ENCODE measurements at regions not wholly inside any gene's neighbourhood (a gene's known extent, or its start where the extent isn't known, plus 50 kb on each side); places are given as distances from the start of the nearest gene placed in this dataset.

DNA sequence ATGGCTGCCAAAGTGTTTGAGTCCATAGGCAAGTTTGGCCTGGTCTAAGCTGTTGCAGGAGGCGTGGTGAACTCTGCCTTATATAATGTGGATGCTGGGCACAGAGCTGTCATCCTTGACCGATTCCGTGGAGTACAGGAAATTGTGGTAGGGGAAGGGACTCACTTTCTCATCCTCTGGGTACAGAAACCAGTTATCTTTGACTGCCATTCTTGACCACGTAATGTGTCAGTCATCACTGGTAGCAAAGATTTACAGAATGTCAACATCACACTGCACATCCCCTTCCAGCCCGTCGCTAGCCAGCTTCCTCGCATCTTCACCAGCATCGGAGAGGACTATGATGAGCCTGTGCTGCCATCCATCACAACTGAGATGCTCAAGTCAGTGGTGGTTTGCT is 215.8 kb upstream of the JUN start:
- TF ChIP-seq SIN3A (IDR thresholded peaks at IDR 0.05; ENCODE audit: borderline replicate concordance, insufficient read depth, low read length): no peak
- TF ChIP-seq FOXP2 (optimal IDR thresholded peaks at IDR 0.05; ENCODE audit: borderline replicate concordance, extremely low read depth, extremely low read length, insufficient read depth): no peak
- TF ChIP-seq TAF1 (IDR thresholded peaks at IDR 0.05; ENCODE audit: borderline replicate concordance, insufficient read depth, low read length): no peak
- TF ChIP-seq, protein P1, sequence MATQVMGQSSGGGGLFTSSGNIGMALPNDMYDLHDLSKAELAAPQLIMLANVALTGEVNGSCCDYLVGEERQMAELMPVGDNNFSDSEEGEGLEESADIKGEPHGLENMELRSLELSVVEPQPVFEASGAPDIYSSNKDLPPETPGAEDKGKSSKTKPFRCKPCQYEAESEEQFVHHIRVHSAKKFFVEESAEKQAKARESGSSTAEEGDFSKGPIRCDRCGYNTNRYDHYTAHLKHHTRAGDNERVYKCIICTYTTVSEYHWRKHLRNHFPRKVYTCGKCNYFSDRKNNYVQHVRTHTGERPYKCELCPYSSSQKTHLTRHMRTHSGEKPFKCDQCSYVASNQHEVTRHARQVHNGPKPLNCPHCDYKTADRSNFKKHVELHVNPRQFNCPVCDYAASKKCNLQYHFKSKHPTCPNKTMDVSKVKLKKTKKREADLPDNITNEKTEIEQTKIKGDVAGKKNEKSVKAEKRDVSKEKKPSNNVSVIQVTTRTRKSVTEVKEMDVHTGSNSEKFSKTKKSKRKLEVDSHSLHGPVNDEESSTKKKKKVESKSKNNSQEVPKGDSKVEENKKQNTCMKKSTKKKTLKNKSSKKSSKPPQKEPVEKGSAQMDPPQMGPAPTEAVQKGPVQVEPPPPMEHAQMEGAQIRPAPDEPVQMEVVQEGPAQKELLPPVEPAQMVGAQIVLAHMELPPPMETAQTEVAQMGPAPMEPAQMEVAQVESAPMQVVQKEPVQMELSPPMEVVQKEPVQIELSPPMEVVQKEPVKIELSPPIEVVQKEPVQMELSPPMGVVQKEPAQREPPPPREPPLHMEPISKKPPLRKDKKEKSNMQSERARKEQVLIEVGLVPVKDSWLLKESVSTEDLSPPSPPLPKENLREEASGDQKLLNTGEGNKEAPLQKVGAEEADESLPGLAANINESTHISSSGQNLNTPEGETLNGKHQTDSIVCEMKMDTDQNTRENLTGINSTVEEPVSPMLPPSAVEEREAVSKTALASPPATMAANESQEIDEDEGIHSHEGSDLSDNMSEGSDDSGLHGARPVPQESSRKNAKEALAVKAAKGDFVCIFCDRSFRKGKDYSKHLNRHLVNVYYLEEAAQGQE (IDR thresholded peaks at IDR 0.05; ENCODE audit: insufficient read depth in 1 of 2, low read depth in 2 of 2, low read length in 2 of 2): no peak
- TF ChIP-seq POLR2AphosphoS5 (IDR thresholded peaks at IDR 0.05; ENCODE audit: low read depth, low read length): no peak

DNA sequence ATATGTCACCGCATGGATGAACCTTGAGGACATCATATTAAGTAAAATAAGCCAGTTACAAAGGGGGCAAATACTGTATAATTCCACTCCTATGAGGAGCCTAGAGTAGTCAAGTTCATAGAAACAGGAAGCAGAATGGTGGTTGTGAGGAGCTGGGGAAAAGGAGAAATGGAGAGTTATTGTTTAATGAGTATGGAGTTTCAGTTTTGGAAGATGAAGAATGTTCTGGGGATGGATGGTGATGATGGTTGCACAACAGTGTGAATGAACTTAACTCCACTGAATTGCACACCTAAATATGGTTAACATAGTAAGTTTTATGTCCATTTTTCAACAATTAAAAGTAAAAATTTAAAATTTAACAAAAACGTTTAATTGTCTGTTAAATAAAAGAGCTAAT is 220.9 kb upstream of the JUN start:
- TF ChIP-seq TAF1 (IDR thresholded peaks at IDR 0.05; ENCODE audit: borderline replicate concordance, insufficient read depth, low read length) (no peak), POLR2AphosphoS5 (IDR thresholded peaks at IDR 0.05; ENCODE audit: low read depth, low read length) (no peak), SIN3A (IDR thresholded peaks at IDR 0.05; ENCODE audit: borderline replicate concordance, insufficient read depth, low read length) (no peak), FOXP2 (optimal IDR thresholded peaks at IDR 0.05; ENCODE audit: borderline replicate concordance, extremely low read depth, extremely low read length, insufficient read depth) (no peak)
- TF ChIP-seq, protein P1 (IDR thresholded peaks at IDR 0.05; ENCODE audit: insufficient read depth in 1 of 2, low read depth in 2 of 2, low read length in 2 of 2): no peak

DNA sequence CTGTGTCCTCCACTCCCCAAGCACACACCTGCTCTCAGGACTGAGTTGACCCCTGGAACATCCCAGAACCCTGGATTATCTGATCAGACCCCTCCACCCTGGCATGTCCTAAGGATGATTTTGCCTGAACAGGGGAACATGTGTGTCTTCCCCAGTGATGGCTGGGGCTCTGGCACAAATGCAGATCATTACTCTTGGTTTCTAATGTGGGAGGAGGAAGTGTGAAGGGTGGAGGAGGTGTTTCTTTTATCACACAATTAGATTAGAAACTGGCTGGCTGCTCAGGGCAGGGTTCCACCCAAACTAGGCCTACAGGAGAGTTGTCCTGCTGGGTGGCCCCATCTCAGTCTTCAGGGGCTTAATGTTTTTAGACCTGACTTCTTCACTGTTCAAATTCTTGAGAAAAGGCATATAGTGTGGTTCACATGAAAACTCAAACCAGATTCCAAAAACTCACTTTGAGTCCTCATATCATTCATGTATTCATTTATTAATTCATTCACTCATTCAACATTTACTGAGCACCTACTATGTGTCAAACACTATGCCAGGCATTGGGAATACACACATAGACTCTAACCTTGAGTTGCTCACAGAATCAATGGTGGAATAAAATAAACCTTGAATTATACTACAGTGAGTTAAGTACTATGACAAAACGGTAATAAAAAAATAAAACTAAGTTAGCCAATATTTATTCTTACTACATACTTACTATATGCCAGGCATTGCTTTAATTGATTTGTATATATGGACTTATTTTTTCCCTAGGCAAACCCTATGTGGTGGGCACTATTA is 221.8 kb upstream of the JUN start:
- no peak for TF ChIP-seq TAF1 (IDR thresholded peaks at IDR 0.05; ENCODE audit: borderline replicate concordance, insufficient read depth, low read length)

- TF ChIP-seq, protein P1 (IDR thresholded peaks at IDR 0.05; ENCODE audit: insufficient read depth in 1 of 2, low read depth in 2 of 2, low read length in 2 of 2): no peak
- TF ChIP-seq SIN3A (IDR thresholded peaks at IDR 0.05; ENCODE audit: borderline replicate concordance, insufficient read depth, low read length) (no peak), TAF1 (IDR thresholded peaks at IDR 0.05; ENCODE audit: borderline replicate concordance, insufficient read depth, low read length) (no peak)
These were observed 222.4 kb upstream of the JUN start for GRCh38 chr1:59006289-59006658.

DNA sequence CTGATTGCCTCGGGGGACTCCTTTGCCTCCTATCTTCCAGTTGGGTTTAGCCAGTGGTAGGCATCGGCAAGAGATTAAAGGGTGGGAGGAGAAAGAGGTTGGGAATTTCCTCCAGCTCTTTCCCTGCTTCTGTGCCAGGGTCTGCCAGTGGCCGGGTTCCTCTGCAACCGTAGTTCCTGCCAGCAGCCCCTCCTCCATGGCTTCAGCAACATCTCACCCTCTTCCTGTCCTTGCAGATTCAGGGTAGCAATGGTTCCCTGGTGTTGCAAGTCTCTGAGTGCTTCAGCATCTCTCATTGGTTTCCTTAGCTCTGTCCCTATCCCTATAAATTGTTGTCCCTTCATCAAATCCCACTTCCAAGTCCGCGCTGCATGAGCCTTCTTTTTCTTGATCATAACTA is 223.1 kb upstream of the JUN start:
- no peak for TF ChIP-seq POLR2AphosphoS5 (IDR thresholded peaks at IDR 0.05; ENCODE audit: low read depth, low read length)

DNA sequence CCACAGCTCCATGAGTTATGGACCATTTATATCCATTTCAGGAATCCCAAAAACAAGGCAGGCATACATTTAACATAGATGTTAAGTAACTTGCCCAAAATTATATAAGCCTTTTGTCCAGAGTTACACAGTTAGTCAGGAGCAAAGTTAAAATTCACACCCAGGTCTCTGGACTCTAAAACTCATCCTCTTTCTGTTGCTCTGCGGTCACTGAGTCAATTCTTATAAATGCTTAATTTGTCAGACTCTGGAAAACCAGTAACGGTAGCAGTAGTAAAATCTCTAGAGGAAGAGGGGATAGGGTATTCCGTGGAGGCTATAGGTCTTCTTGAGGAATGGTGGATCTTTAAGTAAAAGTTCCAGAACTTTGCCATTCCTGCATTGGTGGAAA is 223.6 kb upstream of the JUN start:
- TF ChIP-seq SIN3A (IDR thresholded peaks at IDR 0.05; ENCODE audit: borderline replicate concordance, insufficient read depth, low read length) (no peak), POLR2AphosphoS5 (IDR thresholded peaks at IDR 0.05; ENCODE audit: low read depth, low read length) (no peak), FOXP2 (optimal IDR thresholded peaks at IDR 0.05; ENCODE audit: borderline replicate concordance, extremely low read depth, extremely low read length, insufficient read depth) (no peak), TAF1 (IDR thresholded peaks at IDR 0.05; ENCODE audit: borderline replicate concordance, insufficient read depth, low read length) (no peak)
- TF ChIP-seq, protein P1 (IDR thresholded peaks at IDR 0.05; ENCODE audit: insufficient read depth in 1 of 2, low read depth in 2 of 2, low read length in 2 of 2): no peak

Data from PFSK-1 (cell line).